ENCODE measurements at regions not wholly inside any gene's neighbourhood (a gene's known extent, or its start where the extent isn't known, plus 50 kb on each side); places are given as distances from the start of the nearest gene placed in this dataset.

DNA sequence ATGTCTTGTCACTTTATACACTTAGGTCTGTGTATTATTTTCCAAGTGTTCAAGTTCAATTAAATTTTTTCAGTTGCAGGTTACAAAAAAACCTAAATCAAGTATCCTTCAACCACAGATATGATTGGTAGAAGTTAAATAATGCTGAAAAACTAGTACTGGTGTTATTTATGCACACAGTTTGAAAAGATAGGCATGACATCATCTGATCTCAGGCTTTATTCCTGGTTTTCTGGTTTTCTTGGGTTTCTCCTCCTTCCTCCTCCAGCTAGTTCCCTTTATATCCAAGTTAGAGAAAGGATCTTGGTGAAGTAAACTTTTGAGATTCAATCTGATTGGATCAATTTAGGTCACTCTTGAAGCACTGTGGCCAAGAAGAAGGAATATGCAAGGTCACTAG, 1201.1 kb upstream of the B3GALT2 start:
- Mint-ChIP-seq H3K27me3 (peaks cover 2% of the 10 kb centered on the region), H3K4me1 (ENCODE audit: low read depth) (no peaks in the 10 kb centered on the region), H3K36me3 (ENCODE audit: low read depth) (no peaks in the 10 kb centered on the region), H3K4me3 (no peak overlapping the region), H3K27ac (no peak overlapping the region), H3K9me3 (no peaks in the 10 kb centered on the region)
- CTCF ChIA-PET = no interaction called here
- POLR2A ChIA-PET = no interaction called here
- intact Hi-C loops (cut with micrococcal nuclease) = no loop called here
- ATAC-seq = no peak
- TF ChIP-seq, protein P1, sequence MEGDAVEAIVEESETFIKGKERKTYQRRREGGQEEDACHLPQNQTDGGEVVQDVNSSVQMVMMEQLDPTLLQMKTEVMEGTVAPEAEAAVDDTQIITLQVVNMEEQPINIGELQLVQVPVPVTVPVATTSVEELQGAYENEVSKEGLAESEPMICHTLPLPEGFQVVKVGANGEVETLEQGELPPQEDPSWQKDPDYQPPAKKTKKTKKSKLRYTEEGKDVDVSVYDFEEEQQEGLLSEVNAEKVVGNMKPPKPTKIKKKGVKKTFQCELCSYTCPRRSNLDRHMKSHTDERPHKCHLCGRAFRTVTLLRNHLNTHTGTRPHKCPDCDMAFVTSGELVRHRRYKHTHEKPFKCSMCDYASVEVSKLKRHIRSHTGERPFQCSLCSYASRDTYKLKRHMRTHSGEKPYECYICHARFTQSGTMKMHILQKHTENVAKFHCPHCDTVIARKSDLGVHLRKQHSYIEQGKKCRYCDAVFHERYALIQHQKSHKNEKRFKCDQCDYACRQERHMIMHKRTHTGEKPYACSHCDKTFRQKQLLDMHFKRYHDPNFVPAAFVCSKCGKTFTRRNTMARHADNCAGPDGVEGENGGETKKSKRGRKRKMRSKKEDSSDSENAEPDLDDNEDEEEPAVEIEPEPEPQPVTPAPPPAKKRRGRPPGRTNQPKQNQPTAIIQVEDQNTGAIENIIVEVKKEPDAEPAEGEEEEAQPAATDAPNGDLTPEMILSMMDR (IDR thresholded peaks at IDR 0.05) = no peak
- DNase-seq = no peak

DNA sequence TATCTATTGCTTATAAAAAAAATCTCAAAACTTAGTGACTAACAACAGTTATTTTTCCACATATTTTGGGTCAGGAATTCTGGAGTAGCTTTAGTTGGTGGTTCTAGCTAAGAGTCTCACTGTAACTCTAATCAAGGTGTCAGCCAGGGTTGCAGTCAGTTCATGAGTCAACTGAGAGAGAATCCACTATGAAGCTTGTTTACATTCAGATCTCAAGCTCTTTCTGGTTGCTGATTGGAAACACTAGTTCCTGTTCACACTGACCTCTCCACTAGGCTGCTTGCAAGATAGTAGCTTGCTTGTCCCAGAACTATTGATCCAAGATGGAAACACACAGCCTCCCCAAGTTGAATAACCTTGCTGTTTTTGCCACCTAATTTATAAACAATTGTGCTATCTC, 1192.1 kb upstream of the B3GALT2 start:
- no peak for DNase-seq
- Mint-ChIP-seq H3K4me3 (no peak overlapping the region), H3K27me3 (peaks cover 1% of the 10 kb centered on the region), H3K27ac (no peak overlapping the region), H3K36me3 (ENCODE audit: low read depth) (no peaks in the 10 kb centered on the region), H3K4me1 (ENCODE audit: low read depth) (no peaks in the 10 kb centered on the region), H3K9me3 (no peaks in the 10 kb centered on the region)
- POLR2A ChIA-PET = no interaction called here
- TF ChIP-seq, protein P1 (IDR thresholded peaks at IDR 0.05) = no peak
- intact Hi-C loops (cut with micrococcal nuclease) = no loop called here
- ATAC-seq = no peak
- CTCF ChIA-PET = no interaction called here

DNA sequence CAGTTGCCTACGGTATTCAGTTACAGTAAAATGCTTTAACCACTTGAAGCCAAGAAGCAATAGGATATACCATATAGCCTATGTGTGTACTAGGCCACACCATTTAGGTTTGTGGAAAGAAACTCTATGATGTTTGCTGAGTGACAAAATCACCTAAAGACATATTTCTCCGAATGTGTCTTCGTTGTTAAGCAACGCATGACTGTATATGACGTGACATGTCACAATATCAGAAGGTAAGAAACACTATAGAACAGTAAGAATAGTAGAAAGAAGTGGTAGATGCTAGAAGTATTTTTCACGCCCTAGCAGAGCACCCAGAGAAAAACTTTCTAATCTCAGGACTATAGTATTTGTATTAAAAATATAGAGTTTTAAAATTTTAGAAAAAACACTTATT, 1188.2 kb upstream of the B3GALT2 start:
- DNase-seq (no peak), ATAC-seq (no peak)
- Mint-ChIP-seq H3K27me3 (peaks cover 1% of the 10 kb centered on the region), H3K36me3 (ENCODE audit: low read depth) (no peaks in the 10 kb centered on the region), H3K4me1 (ENCODE audit: low read depth) (no peaks in the 10 kb centered on the region), H3K9me3 (no peaks in the 10 kb centered on the region), H3K4me3 (no peak overlapping the region), H3K27ac (no peak overlapping the region)
- intact Hi-C loops (cut with micrococcal nuclease) = no loop called here
- POLR2A ChIA-PET = no interaction called here
- TF ChIP-seq, protein P1 (IDR thresholded peaks at IDR 0.05) = no peak
- CTCF ChIA-PET = no interaction called here

DNA sequence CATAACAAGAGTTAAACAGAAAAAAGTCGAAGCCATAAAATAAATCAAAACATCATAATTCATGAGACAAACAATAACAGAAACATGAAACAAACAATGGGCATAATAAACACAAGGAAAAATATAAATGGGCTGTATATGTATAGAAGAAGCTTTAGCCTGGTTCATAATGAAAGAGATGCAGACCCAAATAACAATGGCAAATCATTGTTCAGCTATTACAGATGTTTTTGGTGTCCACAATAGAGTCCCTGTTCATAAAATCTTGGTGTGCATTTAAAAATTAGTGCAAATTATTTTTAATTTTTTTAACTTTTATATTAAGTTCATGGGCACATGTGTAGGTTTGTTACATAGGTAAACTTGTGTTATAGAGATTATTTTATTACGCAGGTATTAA, 1185.9 kb upstream of the B3GALT2 start:
- H3K27me3 Mint-ChIP-seq = peaks cover 1% of the 10 kb centered on the region
- intact Hi-C loops (cut with micrococcal nuclease) = no loop called here
- CTCF ChIA-PET = no interaction called here
- POLR2A ChIA-PET = no interaction called here
- DNase-seq = no peak
- no peak for ATAC-seq
- H3K36me3 Mint-ChIP-seq (ENCODE audit: low read depth) = no peaks in the 10 kb centered on the region
- no peaks in the 10 kb centered on the region for H3K9me3 Mint-ChIP-seq
- TF ChIP-seq, protein P1 (IDR thresholded peaks at IDR 0.05) = no peak
- no peak overlapping the region for H3K27ac Mint-ChIP-seq
- no peak overlapping the region for H3K4me3 Mint-ChIP-seq
- no peaks in the 10 kb centered on the region for H3K4me1 Mint-ChIP-seq (ENCODE audit: low read depth)

DNA sequence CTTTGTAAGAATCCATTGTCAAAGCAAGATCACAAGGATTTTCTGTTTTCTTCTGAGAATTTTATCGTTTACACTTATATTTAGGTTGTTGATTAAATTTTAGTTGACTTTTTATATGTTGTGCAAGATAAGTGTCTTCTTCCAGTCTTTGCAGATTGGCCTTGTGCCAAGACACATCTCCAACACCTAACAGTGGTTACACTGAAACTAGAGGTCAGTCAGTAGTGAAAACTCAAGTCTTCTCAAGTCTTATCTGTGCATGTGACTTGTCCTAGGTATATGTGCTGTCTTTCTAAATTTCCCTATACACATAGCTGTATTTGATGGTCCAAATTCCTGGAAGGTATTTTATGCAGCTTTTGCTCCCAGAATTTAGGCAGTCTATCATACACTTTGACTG, 1183.2 kb upstream of the B3GALT2 start:
- Mint-ChIP-seq H3K9me3 (no peaks in the 10 kb centered on the region), H3K27ac (no peak overlapping the region), H3K36me3 (ENCODE audit: low read depth) (no peaks in the 10 kb centered on the region), H3K4me3 (no peak overlapping the region), H3K27me3 (peaks cover 1% of the 10 kb centered on the region), H3K4me1 (ENCODE audit: low read depth) (no peaks in the 10 kb centered on the region)
- TF ChIP-seq, protein P1 (IDR thresholded peaks at IDR 0.05) = no peak
- DNase-seq = no peak
- ATAC-seq = no peak
- ChIA-PET POLR2A (no interaction called here), CTCF (no interaction called here)
- intact Hi-C loops (cut with micrococcal nuclease) = no loop called here
